ENCODE measurements at regions not wholly inside any gene's neighbourhood (a gene's known extent, or its start where the extent isn't known, plus 50 kb on each side); places are given as distances from the start of the nearest gene placed in this dataset.

DNA sequence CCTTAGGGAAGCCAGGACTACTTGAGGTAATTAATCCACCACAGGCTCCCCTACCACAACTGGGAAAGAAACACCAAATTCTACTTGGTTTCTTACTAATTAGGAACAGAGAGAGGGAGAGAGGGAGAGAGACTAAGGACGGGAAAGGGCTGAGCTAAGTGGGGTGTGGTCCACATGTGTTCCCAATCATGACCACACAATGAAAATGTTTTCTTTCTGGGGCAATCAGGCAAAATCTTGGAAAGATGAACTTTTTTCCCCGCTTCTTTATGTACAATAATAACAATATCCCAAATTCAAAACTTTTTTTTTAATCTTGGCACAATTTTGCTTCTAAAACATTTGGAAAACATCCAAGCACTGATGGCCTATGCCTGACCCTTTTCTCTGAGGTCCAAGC, 734.4 kb downstream of the MAFB start:
- DNase-seq: no peak

DNA sequence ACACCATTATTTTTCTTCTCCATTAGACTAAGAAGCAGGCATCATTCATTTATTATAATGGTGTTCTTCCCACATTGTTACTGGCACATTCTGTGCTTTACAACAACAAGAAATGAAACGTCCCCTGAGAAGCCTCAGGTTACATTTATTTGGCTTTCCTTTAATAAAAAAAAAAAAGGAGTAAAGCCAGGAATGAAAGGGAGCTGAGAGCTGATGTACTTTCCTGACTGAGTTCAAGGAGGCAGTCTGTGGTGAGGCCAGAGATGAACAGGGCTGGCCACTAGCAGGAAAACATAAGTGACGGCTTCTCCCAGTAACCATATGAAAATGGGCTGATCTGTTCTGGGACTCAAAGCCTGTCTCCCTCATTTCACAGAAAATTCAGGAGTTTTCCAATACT, 742.1 kb downstream of the MAFB start:
- no peak for DNase-seq

DNA sequence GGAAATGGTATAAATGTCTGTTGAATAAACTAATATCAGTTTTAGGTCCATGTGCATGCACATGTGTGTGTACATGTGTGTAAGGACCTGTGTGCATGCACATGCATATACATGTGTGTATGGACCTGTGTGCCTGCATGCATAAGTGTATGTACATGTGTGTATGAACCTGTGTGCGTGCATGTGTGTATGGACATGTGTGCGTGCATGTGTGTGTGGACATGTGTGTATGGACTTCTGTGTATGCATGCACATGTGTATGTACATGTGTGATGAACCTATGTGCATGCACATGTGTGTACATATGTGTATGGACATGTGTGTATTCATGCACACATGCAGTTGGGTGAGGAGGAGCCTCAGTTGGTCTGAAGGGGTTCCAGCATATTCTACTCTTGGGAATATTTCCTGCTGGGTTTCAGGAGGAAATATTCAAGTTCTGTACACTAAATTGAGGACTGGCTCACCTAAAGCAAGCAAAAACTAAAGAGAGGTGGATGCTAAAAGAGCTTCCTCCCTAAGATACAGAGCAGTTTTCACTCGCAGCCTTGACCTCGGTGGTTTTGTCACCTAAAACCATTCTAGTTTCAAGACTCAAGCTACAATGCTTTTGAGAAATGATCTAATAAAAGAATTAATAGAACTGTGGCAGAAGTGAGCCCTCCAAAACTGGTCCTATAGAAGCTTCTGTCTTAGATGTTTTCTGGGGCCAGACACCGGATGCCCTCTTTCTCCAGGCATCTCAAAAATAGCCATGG, 742.8 kb downstream of the MAFB start:
- DNase-seq: no peak

DNA sequence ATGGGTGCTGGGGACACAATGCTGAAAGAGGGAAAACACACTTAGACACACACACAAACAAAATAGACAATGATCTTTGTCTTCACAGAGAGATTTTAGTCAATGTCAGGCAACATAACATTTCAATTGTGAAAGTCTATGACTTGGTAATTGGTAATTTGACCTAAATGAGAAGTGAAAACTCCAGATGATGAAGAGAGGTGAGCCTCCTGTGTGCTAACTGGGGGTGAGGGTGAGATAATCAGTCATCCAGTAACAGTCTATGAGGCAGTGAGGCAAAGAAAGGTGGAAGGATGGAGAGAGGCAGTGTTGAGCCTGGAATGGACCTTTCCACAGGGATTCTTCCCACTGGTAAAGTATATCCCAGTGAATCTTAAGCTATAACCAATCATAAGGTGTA, 744.2 kb downstream of the MAFB start:
- DNase-seq: no peak

DNA sequence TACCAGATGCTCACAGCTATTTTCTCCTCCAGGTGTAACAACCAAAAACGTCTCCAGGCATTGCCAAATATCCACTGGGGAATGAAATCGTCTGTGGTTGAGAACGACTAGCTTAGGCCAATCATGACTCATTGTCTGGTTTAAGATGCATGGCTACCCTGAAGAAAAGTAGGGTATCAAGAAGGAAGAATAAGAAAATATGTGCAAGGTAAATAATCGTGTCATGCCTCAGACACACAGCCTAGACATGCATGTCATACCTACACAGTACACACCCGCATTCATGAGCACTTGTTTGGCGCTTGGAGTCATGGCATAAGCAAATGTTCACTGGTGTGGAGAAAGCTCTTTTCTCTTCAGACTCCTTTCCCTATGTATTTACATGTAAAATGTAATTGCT, 745.7 kb downstream of the MAFB start:
- DNase-seq: no peak

DNA sequence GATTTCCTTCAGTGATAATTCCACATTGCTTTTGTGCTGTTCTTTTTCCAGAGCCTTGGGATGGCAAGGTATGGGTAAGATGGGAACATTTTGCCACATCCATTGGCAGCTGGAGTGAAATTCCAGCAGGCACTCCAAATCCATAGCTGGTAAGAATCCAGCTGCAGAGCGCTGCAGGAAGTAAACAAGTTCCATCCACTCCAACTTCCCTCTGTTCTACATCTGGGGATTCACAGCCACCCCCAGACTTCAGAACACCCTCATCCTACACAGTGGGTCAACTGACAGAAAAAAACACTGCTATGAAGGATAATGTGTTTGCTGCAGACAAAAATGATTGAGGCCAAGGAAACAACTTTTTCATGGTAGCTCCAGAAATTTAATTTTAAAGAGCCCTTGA, 747.8 kb downstream of the MAFB start:
- DNase-seq: no peak

DNA sequence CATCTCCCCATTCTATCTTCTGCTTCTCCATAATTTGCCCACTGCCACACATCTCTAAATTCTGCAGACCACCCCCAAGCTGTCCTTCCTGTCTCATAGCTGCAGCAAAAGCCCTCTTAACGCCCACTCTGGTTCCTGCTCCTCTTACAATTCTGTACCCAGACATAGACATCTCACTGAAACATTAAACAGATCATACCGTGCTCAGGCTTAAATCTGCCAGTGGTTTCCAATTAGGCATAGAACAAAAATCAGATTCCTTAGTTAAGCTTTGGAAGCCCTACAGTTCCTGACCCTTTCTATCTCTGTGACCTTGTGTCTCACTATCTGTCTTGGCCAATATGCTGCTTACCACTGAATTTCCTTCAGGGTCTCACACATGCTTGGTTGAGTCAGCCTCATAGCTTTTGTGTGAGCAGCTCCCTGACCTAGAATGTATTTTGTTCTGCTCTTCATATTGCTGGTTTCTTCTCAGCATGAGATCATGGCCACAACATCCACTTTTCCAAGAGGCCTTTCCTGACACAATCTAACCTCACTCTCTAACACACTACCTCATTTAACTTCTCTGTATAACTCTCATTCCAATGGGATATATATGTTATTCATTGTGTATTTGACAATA, 749.7 kb downstream of the MAFB start:
- no peak for DNase-seq

DNA sequence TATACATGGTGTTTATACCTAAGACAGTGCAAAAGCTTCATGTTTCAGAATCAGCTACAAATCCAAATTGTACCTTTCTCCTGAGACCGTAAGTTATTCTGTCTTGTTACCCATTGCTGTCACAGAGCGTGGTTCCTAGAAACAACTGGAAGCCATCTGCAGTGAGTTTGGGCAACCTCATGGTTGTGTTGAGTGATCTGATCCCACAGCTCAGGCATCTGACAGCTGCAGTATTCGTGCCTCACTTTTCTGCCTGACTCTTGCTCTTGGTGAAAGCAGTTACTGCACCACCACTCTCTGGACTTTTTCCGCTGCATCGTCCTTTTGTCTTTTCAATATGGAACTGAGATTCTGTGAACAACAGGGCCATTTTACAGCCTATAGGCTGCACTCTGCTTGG, 752.6 kb downstream of the MAFB start:
- no peak for DNase-seq

DNA sequence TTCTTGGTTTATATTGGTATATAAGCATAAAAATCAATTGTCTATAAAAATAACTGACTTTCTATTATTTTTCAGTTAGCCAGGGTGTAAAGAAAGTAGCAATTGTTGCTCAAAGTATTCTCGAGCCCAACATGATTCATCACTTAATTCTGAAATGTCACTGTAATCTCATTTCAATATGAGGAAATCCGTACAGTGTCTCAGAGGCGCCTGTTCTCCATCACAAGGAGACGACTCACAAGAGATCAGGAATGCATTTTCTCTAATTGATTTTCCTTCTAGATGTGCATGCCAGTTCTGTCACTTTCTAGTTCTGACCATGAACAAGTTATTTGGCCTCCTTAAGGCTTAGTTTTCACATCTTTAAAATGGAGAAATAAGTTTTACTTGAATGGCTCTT, 753.1 kb downstream of the MAFB start:
- no peak for DNase-seq

DNA sequence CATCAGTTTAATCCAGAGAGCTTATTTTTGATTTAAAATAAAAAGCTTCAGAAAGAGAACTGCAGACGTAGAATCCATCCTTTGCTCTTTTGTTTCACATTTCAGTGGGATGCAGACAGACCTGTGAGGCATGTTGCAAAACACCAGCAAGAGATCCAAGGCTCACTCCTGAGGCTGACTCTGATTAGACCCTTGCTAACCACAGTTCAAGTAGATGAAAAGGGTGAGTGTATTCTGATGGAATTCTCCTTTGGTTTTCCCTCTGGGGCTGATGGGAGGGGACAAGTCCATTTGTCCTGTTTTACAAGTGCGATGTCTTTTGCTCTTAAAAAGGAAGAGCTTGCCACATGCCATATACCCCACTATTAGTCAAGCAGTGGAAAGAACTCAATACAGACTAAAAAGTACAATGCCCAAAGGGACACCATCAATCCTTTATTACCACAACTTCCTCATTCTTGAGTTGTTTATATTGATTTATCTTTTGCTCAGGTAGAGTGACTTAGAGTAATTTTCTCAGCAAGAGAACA, 772.7 kb downstream of the MAFB start:
- no peak for DNase-seq

DNA sequence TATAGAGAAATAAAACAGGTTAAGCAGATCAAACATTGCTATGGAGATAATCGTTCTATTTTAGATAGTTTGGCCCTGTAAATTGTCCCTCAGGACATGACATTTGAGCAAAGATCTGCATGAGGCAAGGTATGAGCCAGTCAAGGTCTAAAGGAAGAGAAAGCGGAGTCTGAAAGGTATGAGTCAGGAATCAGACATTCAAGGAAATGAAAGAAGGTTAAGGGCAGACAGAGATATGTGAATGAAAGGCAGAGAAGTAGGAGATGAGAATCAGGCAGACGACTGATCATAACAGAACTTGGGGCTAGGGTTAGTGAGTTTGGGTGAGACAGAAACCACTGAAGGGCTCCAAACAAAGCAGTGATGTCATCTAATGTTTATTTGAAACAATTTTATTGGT, 775.8 kb downstream of the MAFB start:
- DNase-seq: no peak

DNA sequence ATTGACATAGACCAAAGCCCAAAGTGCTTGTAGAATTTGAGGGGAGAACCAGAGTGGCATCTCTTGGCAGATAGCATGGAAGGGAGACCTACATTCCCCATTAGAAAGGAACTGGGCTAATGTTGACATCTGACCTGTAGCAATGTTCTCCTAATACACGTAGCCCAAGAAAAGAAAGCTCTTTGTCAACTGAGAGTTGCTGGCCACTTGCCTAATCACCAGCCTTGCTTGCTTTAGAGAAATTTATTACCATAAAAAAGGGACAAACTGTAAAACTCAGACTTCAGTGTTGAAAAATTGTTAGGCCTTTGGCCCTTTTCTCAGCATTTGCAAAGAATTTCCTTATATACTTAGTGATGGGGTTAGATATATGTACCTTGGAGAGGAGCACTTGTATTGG, 777.5 kb downstream of the MAFB start:
- DNase-seq: no peak

DNA sequence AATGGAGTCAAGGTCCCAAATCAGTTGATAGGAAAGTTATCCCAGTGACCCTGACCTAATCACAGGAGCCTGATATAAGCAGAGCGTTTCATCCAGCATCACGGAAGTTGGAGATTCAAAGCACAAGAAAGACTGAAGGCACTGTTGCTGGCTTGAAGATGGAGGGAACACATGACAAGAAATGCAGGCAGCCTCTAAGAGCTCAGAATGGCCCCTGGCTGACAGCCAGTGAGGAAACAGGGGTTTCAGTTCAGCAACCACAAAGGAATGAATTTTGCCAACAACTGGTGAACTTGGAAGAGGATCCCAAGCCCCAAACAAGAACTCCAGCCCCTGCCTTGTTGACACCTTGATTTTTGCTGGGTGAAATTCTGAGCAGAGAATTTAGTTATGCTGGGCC, 778.5 kb downstream of the MAFB start:
- DNase-seq: no peak

DNA sequence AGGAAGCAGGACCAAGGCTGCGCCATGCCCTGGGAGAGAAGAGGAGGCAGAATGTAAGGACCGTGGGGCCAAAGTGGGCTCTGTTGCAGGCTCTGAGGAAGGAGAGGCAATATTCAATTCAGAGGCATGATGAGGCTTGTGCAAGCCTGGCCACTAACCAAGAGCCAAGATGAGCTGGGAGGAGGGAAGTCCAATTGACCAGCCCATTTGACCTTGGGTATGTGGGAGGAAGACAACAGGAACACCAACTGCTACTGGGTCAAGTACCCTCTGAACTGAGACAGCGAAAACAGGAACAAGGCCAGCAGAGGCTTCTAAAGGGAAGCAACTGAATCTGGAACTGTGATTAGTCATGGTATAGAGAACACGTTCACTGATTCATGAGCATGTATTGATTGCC, 779.6 kb downstream of the MAFB start:
- no peak for DNase-seq

DNA sequence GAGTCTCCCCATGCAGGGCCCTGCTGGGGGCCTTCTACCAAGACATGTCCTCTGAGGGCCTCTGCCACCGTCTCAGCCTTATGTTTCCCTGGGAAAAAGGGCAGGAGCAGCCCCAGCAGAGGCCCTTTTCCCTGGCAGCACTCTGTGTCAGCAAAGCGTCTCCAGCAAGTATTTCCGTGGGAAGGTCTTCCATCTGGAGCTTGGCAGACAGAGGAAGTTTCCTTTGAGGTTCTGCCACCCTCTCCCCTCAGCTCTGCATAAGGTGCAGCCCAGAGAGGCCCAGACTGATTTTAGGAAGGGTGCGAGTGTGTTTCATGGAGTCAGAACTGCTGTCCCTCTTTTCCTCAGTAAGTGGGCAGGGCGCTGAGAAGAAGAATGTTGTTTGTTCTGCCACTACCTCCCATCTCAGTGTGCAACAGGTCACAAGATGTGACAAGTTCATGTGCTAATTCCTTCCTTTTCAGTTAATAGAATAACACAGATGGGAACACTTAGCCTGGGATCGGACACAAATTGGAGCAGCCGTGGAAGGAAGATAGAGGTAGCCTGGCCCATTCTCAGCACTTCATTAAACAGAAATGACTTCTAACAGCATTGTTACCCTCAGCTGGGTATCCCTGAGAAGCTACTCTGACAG, 784.4 kb downstream of the MAFB start:
- DNase-seq: no peak

DNA sequence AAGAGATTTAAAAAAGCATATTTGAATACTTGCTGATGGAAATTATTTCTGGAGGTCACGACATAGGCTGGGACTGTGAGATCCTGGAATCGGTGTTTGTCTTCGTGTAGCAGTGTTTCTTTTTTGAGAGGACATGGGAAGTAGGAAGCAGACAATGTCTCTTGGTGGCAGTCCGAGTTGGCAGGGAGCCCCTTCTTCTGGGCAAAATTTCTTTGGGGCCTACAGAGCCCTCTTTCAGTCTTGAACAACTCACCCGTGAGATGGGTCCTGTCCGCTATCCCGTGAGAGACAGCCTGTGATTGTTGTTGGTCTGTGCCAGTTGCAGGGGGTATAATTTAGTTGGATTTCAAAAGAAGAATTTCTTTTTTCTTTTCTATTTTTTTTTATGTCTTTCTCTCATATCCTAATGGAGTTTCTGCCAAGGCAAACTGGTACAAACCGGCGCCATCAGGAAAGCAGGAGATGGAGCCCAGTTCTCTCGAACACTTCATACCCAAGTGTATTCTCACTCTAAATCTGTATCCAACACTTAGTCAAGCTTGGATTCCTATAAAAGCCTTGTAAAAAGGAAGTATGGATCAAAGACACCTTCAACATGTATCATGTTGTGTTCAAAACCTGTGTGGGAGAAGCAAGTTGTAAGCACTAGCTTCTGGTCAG, 785.1 kb downstream of the MAFB start:
- no peak for DNase-seq

DNA sequence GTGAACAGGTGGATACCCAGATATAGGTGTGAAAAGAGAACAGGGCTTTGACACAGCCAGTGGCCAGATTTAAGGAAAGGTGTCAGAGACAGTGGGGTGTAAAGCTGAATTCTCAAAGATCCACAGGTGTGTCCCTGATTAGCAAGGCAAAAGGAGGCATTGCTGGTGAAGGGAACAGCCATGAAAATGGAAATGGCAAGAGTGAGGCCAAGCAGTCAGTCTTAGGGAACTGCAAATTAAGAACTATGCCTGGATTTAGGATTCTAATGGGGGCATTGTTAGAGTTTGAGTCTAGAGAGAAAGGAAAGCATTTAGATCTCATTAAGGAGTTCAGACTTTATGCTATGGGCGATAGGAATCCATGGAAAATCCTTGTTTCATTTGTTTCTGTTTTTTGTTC, 789.2 kb downstream of the MAFB start:
- no peak for DNase-seq

DNA sequence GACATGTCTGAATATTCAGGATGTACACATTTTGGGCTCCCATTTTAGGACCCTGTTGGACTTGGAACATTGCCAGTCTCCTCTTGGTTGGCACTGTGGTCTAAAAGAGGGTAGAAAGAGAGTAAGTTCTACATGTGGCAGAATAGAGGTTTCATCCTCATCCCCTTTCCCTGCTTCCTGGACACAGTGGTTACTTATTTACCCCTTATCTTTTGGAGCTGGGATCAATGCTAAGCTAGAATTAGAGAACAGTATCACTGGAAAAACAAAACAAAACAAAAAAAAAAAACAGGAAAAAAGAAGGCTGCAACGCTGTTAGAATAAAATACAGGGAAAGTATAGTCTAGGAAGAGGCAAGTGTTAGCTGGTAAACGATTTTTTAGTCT, 790.6 kb downstream of the MAFB start:
- DNase-seq: no peak

DNA sequence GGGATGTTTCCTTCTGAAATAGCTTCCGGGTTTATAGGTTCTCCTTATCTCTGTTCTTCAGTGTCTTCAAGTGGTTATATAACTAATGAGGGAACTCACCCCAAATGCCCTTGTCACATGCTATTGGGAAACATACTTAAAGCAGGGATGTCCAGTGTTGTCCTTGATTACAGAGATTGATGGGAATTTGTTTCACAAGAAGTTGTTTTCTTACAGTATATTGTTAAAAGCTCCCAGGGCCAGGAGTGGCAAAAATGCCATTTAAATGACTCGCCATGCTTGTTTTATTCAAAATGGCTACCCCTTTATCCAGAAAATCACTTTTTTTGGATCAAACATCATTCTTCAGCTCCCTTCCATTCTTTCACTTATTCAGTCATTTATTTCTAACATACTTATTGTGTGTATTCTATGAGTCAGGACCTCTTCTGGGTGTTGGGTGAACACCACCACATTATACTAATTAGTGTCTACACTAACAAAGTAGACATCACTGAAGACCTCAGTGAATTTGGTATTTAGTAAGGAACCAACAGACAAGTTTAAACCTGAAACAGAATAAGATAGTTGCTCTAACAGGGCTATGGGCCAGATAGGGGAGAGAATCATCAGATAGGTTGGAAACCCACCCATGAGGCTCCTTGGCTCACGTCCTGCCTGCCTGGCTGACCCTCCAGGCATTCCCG, 791.1 kb downstream of the MAFB start:
- no peak for DNase-seq

DNA sequence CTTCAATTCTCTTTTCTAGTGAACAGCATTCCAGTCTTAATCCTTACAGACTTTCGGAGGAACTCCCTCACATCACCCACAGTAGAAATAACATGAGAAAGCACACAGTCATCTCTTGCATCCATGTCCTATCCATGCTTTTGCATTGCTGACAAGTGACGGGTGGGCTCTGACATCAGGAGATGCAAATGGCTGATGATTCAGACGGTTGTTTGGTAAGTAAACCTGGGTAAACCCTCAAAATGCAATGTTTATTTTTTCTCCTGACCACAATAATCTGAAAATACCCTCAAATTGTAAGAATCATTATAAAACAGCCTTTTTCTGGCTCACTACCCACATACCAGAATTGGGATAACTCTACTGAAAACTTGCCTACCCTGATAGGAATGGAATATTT, 792.0 kb downstream of the MAFB start:
- DNase-seq: no peak

DNA sequence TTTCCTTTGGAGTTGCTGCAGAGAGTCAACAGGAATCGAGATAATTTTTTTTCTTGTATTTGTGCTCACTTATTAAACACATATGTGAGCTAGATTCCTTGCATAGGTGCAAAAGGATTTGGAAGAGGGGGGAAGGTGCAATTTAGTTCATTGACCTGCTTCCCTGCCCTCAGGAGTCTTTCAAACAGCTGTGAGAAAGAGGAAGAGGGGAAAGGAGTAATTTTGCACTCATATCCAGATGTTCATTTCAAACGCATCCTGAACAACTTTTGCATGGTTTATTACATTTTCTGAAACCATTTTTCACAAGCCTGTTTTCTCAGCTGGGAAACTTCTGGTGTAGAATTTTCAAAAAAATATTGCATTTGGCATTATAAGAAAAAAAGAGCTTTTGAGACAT, 795.0 kb downstream of the MAFB start:
- DNase-seq: no peak

DNA sequence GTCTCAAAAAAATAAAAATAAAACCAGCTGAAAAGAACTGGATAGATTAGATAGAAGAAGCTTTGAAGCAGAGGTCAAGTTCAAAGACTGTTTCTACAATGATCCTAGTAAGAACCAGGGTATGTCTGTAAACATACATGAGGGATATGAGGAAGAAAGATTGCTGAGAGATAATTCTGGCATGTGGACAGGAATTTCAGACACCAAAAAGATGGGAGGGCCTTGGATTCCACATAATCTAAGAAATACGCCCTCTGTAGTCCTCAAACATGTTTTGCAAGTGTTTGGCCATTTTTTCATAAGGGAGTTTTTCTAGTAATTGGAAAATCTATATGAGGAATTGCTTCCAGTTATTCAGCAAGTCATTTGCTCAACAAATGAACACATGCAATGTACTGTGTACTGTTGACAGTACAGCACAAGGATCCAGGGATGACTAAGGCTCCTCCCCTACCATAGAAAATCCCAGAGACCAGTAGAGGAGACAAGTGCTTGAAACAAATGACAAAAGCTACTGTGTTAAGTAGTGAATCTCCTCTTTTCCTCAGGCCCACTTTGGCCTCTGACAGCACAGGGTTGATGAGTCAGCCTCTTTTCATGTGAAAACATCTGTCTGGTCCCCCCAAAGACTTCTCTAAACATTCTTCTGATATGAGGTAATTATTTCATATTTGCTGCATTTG, 795.9 kb downstream of the MAFB start:
- no peak for DNase-seq

DNA sequence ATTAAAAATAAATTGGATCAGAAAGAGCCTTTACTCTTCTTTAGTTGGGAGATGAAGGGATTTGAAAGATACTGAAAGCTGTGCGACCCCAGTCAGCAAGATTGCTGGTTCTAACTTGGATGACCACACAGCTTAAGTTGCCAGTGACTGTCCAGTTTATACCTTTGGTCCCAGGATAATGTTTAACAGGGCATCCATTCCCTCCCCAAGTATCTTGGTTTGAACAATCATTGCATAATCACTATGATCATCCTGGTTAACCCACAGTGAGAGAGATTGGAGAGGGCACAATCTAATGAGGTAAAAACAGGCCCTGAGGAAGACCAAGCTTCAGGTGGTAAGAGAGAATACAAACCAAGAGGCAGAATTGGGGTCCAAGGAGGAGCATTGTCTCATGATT, 798.3 kb downstream of the MAFB start:
- no peak for DNase-seq

Data from GOT3 (cell line).